Spleen (tissue), 11 donors: ENCODE measurements at regions not wholly inside any gene's neighbourhood (a gene's known extent, or its start where the extent isn't known, plus 50 kb on each side); places are given as distances from the start of the nearest gene placed in this dataset.
"Not testable (repeated sequence)": the region's sequence is repeated elsewhere in the genome, so short reads cannot be mapped to it uniquely, and the experiment has no call there.

Experiments
- DNase-seq: peaks from one replicate; pipeline ENCODE4 v3.0.0-alpha.2; 2020
- H3K27ac ChIP-seq, 8 donors: fragments of 200-600 bp; sonication (generic) in 7 of 8; 1 replicate in 4 of 8; 2 replicates in 4 of 8; pipeline versions ENCODE4 v1.5.0 to v1.8.0; 2016 to 2021; ENCODE audit warnings: inconsistent platforms in 4 of 8, mild to moderate bottlenecking in 4 of 8, moderate library complexity in 1 of 8
- H3K27me3 ChIP-seq, 7 donors: fragments of 200-600 bp; sonication (generic) in 6 of 7; replicated peaks in 1 of 7; 1 replicate in 4 of 7; 2 replicates in 3 of 7; pipeline versions ENCODE4 v1.5.0 to v1.8.0; 2016 to 2021; ENCODE audit warnings: inconsistent platforms in 3 of 7, mild to moderate bottlenecking in 1 of 7
- H3K36me3 ChIP-seq, 6 donors: fragments of 200-600 bp; sonication (generic) in 5 of 6; 1 replicate in 4 of 6; 2 replicates in 2 of 6; pipeline versions ENCODE4 v1.5.0 to v1.8.0; 2016 to 2021; ENCODE audit warnings: inconsistent platforms in 2 of 6
- H3K4me1 ChIP-seq, 6 donors: fragments of 200-600 bp; sonication (generic) in 5 of 6; 1 replicate in 3 of 6; 2 replicates in 3 of 6; pipeline versions ENCODE4 v1.5.0 to v1.8.0; 2016 to 2021; ENCODE audit warnings: inconsistent platforms in 3 of 6
- H3K4me3 ChIP-seq, 8 donors: fragments of 200-600 bp; sonication (generic) in 7 of 8; 1 replicate in 4 of 8; 2 replicates in 4 of 8; pipeline versions ENCODE4 v1.5.0 to v1.8.0; 2016 to 2021; ENCODE audit warnings: inconsistent platforms in 4 of 8, mild to moderate bottlenecking in 4 of 8, moderate library complexity in 2 of 8
- H3K9me3 ChIP-seq, 8 donors: fragments of 200-600 bp; sonication (generic) in 7 of 8; 1 replicate in 4 of 8; 2 replicates in 4 of 8; pipeline versions ENCODE4 v1.5.0 to v1.8.0; 2016 to 2021; ENCODE audit warnings: inconsistent platforms in 4 of 8
- CTCF ChIP-seq, 11 experiments: fragments of 200-600 bp in 7 of 11; fragments of 450-650 bp in 4 of 11; sonication (generic) in 4 of 11; IDR thresholded peaks in 8 of 11; conservative IDR thresholded peaks in 3 of 11; 1 replicate in 7 of 11; 2 replicates in 4 of 11; pipeline versions ENCODE4 v1.4.0 to v1.8.0; 2016 to 2021; ENCODE audit warnings: antibody characterized with exemption in 11 of 11, inconsistent platforms in 4 of 11, mild to moderate bottlenecking in 1 of 11
- POLR2A ChIP-seq, 3 donors: fragments of 450-650 bp; IDR thresholded peaks; one replicate each; pipeline ENCODE4 v1.5.1; 2017; ENCODE audit warnings: antibody characterized with exemption in 3 of 3, mild to moderate bottlenecking in 1 of 3
- POLR2AphosphoS5 ChIP-seq, 3 donors: sonication (generic); formaldehyde crosslinking; IDR thresholded peaks; one replicate each; pipeline ENCODE4 v1.5.1; 2017; ENCODE audit warnings: antibody characterized with exemption in 3 of 3
- WGBS, 5 donors: extraction: QIAGEN DNeasy Blood & Tissue Kit in 3 of 5; methylation state at CpG; one replicate each; pipeline versions ENCODE4 v1.1.5 to v1.1.7; 2013 to 2018; 5-methylcytosine and 5-hydroxymethylcytosine counted together
- intact Hi-C: fragments of 100-400 bp; cut with DNase I; formaldehyde crosslinking; loops from one replicate; pipeline ENCODE4 v1.15.0; 2023; ENCODE audit warnings: low total_unique reads
- donor health status: healthy with polysubstance abuse.
- donor health status: DM: no; HTN: no; CAD: no; lungs with moderate emphysema.
- donor health status: DM: no; HTN: no; CAD: no.
- donor health status: Bipolar disorder and iron deficiency.
- donor health status: healthy.
- donor health status: DM: no; HTN: no; CAD: no.
- donor health status: DM: yes; HTN: yes; CAD: no.

GRCh38 chr1:224029286-224030025, 84.5 kb upstream of the FBXO28 start:
- intact Hi-C loops, H3K27ac ChIP-seq, H3K36me3 ChIP-seq, H3K9me3 ChIP-seq, H3K27me3 ChIP-seq, DNase-seq, H3K4me1 ChIP-seq, H3K4me3 ChIP-seq: not testable (repeated sequence)
- 64 to 84% (median 73%) methylated on average over 3 to 4 of the region's 5 CpGs for WGBS, 5 donors

DNA sequence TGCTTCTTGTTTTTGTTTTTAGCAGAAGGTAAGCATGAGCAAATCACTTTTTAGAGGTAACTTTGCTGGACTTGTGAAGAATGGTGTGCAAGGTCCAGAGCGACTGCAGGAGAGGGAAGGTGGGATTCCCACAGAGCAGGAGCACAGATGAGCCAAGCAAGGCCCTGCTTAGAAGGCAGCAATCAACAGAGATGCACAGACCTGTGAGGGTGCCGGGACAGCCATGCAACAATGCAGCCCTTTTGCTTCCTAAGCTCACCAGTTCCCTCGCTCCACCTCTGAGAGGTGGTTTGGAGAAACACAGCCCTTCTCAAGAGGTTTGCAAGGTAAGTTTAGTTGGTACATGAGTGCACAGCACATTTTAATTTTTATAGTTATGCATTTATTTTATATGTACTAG, 85.1 kb upstream of the FBXO28 start:
- H3K4me1 ChIP-seq, DNase-seq, intact Hi-C loops, H3K9me3 ChIP-seq, H3K27me3 ChIP-seq, H3K4me3 ChIP-seq, H3K36me3 ChIP-seq, H3K27ac ChIP-seq: not testable (repeated sequence)
- 88 to 95% (median 94%) methylated on average over 1 to 3 of the region's 3 CpGs for WGBS, 5 donors

GRCh38 chr1:224023122-224023521, 90.8 kb upstream of the FBXO28 start:
- DNase-seq, H3K4me3 ChIP-seq, H3K9me3 ChIP-seq, H3K36me3 ChIP-seq, H3K4me1 ChIP-seq, intact Hi-C loops, H3K27ac ChIP-seq, H3K27me3 ChIP-seq: not testable (repeated sequence)
- WGBS, 5 donors: 46 to 95% (median 69%) methylated on average over 3 of the region's 3 CpGs

DNA sequence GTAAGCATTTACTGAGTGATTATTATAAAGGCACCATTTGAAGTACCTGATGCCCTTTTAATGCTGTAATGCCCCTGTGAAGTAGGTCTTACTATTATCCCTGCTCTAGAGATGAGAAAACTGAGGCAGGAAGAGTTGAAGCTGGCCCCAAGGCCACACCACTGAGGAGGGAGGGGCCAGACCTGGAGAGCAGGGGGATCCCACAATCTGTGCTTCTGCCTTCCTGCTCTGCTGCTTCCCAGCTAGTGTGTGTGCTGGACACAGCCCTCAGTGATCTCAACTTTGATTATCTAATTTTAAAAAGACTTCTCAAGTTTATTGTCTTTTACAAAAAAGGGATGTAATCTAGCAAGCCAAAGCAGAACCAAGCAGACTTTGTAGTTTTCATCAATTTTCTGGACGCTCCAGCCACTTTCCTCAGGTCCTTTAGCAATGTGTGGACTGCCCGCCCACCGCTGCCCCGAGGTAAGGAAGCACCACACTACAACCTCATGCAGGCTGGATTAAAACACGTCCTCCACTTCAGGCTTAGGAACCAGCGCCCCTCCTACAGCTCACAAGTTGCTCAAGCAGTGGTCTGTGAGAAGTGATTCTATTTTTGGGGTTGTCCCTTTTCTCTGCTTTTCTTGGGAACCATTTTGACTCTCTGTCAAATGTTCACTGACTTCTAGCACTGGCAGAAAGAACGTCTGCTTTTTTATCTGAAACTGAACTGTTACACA, 91.5 kb upstream of the FBXO28 start:
- H3K27ac ChIP-seq, H3K27me3 ChIP-seq, H3K36me3 ChIP-seq, intact Hi-C loops, H3K4me1 ChIP-seq, H3K9me3 ChIP-seq, H3K4me3 ChIP-seq, DNase-seq: not testable (repeated sequence)
- 61 to 84% (median 78%) methylated on average over 6 to 7 of the region's 7 CpGs for WGBS, 5 donors

DNA sequence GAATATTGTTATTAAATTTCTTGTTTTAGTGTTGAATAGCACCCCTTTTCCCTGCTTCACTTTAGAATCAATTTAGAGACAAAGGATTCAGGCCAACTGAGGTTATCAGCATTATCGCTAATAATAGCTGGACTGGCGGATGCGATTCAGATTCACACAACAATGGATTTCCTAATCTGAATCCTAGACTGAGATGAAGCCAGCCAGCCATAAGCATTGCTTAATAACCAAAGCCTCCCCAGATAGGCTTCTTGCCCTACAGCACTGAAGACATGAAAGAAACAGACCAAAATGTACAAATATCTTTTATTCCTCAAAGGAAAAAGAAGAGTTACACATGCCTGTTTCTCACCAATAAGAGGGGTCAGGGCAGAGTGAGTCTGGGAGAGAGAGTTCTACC, 94.0 kb upstream of the FBXO28 start:
- H3K27me3 ChIP-seq, H3K27ac ChIP-seq, DNase-seq, H3K4me3 ChIP-seq, H3K4me1 ChIP-seq, H3K36me3 ChIP-seq, intact Hi-C loops, H3K9me3 ChIP-seq: not testable (repeated sequence)
- 63 to 87% (median 86%) methylated on average over 3 of the region's 3 CpGs for WGBS, 5 donors

DNA sequence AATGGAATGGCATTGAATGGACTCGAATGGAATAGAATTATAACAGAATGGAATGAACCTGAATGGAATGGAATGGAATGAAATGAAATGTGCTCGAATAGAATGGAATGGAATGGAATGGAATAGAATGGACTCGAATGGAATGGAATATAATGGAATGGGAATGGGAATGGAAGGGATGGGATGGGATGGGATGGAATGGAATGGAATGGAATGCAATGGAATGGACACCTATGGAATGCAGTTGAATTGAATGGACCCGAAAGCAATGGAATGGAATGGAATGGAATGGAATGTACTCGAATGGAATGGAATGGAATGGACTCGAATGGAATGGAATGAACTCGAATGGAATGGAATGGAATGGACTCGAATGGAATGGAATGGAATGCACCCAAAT, 98.1 kb upstream of the FBXO28 start:
- H3K4me1 ChIP-seq, intact Hi-C loops, DNase-seq, H3K4me3 ChIP-seq, H3K36me3 ChIP-seq, H3K27ac ChIP-seq, H3K27me3 ChIP-seq: not testable (repeated sequence)
- WGBS, 5 donors: 94 to 98% (median 95%) methylated on average over 8 of the region's 8 CpGs
- H3K9me3 ChIP-seq: peaks cover 0 to 22% (median 13%) of the 10 kb centered on the region in 8 donors

DNA sequence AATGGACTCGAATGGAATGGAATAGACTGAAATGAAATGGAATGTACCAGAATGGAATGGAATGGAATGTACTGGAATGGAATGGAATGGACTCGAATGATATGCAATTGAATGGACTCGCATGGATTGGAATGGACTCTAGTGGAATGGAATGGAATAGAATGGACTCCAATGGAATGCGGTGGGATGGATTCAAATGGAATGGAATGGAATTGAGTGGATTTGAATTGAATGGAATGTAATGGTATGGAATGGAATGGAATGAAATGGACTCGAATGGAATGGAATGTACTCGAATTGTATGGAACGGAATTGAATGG, 99.6 kb upstream of the FBXO28 start:
- intact Hi-C loops: no loop called here
- H3K36me3 ChIP-seq: no peaks in the 10 kb centered on the region
- no peaks in the 10 kb centered on the region for H3K27me3 ChIP-seq
- 80 to 93% (median 91%) methylated on average over 7 of the region's 7 CpGs for WGBS, 5 donors
- no peak for DNase-seq
- H3K4me1 ChIP-seq: no peaks in the 10 kb centered on the region
- H3K27ac ChIP-seq: no peak overlapping the region
- peaks cover 0 to 22% (median 13%) of the 10 kb centered on the region in 8 donors for H3K9me3 ChIP-seq
- H3K4me3 ChIP-seq: no peak overlapping the region
- TF ChIP-seq POLR2AphosphoS5 (IDR thresholded peaks at IDR 0.05): no peak
- no peak for TF ChIP-seq CTCF (IDR thresholded peaks at IDR 0.05 in 8 of 11, conservative IDR thresholded peaks at IDR 0.05 in 3 of 11)
- TF ChIP-seq POLR2A (IDR thresholded peaks at IDR 0.05): no peak

- H3K27ac ChIP-seq, H3K36me3 ChIP-seq, H3K4me1 ChIP-seq, H3K27me3 ChIP-seq, intact Hi-C loops, DNase-seq, H3K4me3 ChIP-seq: not testable (repeated sequence)
- H3K9me3 ChIP-seq: peaks cover 0 to 22% (median 13%) of the 10 kb centered on the region in 8 donors
- 81 to 90% (median 87%) methylated on average over 26 to 28 of the region's 28 CpGs for WGBS, 5 donors
These were observed 100.1 kb upstream of the FBXO28 start for GRCh38 chr1:224013626-224014329.

DNA sequence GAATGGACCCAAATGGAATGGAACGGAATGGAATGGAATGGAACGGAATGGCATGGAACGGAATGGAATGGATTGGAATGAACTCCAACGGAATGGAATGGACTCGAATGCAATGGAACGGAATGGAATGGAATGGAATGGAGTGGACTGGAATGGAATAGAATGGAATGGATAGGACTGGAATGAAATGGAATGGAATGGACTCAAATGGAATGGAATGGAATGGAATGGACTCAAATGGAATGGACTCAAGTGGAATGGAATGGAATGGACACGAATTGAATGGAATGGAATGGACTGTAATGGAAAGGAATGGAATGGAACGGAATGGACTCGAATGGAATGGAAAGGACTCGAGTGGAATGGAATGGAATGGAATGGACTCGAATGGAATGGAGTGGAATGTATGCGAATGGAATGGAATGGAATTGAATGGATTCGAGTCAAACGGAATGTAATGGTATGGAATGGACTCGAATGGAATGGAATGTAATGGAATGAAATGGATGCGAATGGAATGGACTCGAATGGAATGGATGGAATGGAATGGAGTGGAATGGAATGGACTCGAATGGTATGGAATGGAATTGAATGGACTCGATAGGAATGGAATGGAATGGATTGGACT, 101.0 kb upstream of the FBXO28 start:
- H3K4me3 ChIP-seq, intact Hi-C loops, H3K36me3 ChIP-seq, DNase-seq, H3K4me1 ChIP-seq, H3K27ac ChIP-seq, H3K27me3 ChIP-seq: not testable (repeated sequence)
- WGBS, 5 donors: 88 to 96% (median 93%) methylated on average over 19 of the region's 19 CpGs
- peaks cover 0 to 22% (median 13%) of the 10 kb centered on the region in 8 donors for H3K9me3 ChIP-seq
